ENCODE measurements at regions not wholly inside any gene's neighbourhood (a gene's known extent, or its start where the extent isn't known, plus 50 kb on each side); places are given as distances from the start of the nearest gene placed in this dataset.

DNA sequence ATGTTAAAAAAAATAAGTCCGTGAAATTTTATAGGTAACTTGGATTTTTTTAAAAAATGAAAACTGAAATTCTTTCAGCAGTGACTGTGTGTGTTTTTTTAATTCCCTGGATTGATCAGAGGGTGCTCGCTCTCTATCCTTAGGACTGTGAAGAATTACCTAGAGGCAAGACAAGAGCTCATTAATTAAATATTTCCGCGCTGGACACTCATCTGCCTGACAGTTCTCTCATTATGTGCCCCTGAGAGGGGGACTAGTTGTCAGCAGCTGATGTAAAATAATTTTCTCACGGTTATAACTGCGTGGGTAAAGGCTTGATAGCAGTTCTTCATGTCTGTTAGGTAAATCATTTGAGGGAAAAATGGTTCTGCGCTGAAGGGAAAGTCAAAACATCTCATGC is 101.3 kb downstream of the PTCSC3 start:
- TF ChIP-seq, protein P1, sequence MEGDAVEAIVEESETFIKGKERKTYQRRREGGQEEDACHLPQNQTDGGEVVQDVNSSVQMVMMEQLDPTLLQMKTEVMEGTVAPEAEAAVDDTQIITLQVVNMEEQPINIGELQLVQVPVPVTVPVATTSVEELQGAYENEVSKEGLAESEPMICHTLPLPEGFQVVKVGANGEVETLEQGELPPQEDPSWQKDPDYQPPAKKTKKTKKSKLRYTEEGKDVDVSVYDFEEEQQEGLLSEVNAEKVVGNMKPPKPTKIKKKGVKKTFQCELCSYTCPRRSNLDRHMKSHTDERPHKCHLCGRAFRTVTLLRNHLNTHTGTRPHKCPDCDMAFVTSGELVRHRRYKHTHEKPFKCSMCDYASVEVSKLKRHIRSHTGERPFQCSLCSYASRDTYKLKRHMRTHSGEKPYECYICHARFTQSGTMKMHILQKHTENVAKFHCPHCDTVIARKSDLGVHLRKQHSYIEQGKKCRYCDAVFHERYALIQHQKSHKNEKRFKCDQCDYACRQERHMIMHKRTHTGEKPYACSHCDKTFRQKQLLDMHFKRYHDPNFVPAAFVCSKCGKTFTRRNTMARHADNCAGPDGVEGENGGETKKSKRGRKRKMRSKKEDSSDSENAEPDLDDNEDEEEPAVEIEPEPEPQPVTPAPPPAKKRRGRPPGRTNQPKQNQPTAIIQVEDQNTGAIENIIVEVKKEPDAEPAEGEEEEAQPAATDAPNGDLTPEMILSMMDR (conservative IDR thresholded peaks at IDR 0.05; ENCODE audit: low read depth, low read length): no peak
- TF ChIP-seq EZH2 (IDR thresholded peaks at IDR 0.05; ENCODE audit: low read length, unreplicated experiment): no peak
